HG03457 (cell line): ENCODE measurements at regions not wholly inside any gene's neighbourhood (a gene's known extent, or its start where the extent isn't known, plus 50 kb on each side); places are given as distances from the start of the nearest gene placed in this dataset.
A peak's percentile ranks its signal among the peaks of the same experiment; 100 is the strongest.

Source experiments
- ATAC-seq: cut with Tn5 transposase; IDR thresholded peaks from one replicate; pipeline ENCODE4 v1.9.1; 2021; ENCODE audit warnings: moderate number of reproducible peaks; ENCODE audit not compliant: unreplicated experiment

DNA sequence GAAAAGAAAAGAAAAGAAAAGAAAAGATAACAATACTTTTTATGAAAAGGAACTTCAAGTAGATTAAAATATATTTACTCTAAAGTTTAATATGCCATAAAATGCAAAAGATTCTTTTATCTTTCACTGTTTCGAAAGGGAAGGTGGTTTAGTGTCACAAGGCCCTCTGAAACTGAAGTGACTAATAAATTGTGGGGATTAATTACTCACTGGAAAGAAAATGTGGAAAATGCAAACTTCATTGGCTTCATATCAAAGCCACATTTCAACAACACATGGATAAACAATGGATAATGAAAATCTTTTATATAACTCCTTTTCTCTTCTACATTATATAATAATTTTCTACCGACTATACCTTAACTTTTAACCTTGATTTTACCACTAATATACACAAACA, 320.5 kb upstream of the RSPO3 start:
- no peak for ATAC-seq

- ATAC-seq, result no peak
These were observed 314.7 kb upstream of the RSPO3 start for GRCh38 chr6:126803769-126804168.

GRCh38 chr6:126804332-126805064, 314.0 kb upstream of the RSPO3 start:
- ATAC-seq, result peak; percentile 82

- no peak for ATAC-seq
These were observed 312.6 kb upstream of the RSPO3 start for GRCh38 chr6:126805861-126806260.

- ATAC-seq, result no peak
These were observed 310.6 kb upstream of the RSPO3 start for GRCh38 chr6:126807876-126808275.

- ATAC-seq, result no peak
These were observed 307.1 kb upstream of the RSPO3 start for GRCh38 chr6:126811321-126811720.

- ATAC-seq, result no peak
These were observed 306.5 kb upstream of the RSPO3 start for GRCh38 chr6:126812010-126812409.

DNA sequence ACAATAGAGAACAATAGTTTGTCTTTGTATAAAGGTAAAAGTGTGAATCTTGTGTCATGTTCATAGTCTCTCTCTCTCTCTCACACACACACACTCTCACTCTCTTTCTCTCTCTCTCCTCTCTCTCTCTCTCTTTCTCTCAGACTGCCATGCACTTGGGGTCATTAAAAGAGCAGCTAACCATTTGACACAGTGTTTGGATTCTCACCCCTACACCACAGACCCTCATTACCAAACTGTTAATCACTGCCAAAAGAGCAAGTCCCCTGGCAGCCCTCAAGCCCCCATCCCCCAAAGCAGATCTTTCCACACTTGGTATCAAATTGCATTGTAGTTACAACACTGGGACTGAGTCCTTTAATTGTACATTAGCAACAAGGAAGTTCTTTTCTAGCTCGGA, 305.8 kb upstream of the RSPO3 start:
- ATAC-seq, result no peak

- no peak for ATAC-seq
These were observed 297.8 kb upstream of the RSPO3 start for GRCh38 chr6:126820634-126821033.

DNA sequence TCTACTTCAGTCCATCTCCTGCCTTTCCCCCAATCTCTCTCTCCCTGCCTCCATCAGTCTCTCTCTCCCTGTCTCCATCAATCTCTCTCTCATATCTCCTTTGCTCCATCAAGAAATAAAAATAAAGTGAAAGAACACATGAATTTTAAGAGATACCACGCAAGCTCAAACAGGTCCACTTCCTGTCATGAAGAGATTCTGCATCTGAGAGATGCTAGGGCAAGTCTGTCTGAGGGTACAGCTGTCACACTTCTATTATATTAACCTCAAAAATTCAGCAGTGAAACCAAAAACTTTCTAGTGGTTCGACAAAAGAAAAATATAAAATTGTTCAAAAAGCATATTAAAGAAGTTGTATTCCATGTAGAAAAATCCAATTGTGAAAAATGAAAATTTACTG, 296.8 kb upstream of the RSPO3 start:
- ATAC-seq, result no peak

GRCh38 chr6:126824226-126824625, 294.2 kb upstream of the RSPO3 start:
- no peak for ATAC-seq

DNA sequence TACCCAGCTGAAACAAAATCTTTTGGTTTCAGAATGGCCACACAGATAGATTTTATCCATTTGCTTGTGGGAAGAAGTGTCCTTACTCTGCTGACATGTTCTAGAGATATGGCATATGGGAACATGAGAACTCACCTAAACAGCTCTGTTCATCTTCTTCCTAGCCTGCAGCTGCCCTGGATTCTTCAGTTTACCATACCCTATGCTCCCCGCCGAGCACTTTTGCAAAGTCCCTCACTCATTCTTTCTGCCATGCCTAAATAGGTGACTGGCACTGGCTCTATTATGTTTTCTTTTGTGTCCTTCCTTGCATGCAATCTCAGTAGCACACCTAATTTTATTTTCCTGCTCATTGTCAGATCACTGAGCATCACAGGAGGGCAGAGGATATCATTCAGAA, 293.7 kb upstream of the RSPO3 start:
- ATAC-seq, result no peak

- ATAC-seq, result no peak
These were observed 292.2 kb upstream of the RSPO3 start for GRCh38 chr6:126826166-126826714.

DNA sequence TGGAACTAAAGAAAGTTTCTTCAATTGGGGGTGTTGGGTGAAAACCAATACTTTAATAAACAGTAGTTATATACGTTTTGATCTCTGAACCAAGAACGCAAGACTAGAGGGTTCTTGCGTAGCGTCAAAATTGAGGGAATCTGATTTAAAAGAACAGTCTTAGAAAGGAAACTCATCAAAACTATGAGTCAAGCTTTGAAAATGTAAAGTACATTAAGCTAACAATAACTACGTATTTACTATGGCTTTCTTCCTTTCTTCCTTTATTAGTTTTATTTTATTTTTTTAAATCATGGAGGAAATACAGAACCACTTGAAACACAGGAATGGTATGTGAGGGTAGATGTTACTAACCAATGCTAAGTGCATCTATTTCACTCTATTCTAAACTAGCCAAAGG, 287.0 kb upstream of the RSPO3 start:
- no peak for ATAC-seq

DNA sequence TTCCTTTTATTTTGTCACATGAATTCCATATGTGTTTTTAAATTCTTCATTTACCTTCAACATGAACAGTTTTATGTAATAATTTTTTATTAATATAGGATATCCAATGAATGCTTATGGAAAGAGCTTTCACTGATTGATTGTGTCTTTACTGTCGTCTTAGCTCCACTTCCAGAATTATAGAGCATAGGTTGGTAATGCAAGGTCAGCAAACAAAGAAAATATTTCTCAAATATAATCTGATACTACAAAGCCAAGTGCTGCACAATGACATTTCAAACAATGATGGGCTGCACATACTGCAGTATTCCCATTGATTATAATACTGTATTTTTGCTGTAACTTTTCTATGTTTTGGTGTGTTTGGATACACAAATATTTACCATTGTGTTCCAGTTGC, 275.7 kb upstream of the RSPO3 start:
- ATAC-seq, result no peak

GRCh38 chr6:126848119-126848518, 270.4 kb upstream of the RSPO3 start:
- ATAC-seq, result no peak

DNA sequence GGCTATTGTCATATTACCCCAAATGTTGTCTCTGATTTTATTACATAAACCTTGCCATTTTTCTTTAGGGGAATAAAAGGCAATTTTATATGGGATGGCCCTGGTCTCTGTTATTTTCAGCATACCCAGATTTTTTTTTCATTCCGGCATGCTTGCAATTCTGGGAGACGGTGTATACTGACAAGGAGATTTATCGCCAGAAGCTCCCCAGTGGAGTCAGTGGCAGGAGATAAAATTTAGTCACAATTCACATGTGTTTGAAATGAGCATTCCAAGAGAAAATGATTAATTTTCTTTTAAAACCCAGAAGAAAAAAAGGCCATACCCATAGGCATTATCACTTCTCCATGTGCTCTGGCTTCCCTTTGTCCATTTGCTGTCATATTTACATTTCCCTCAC, 250.8 kb upstream of the RSPO3 start:
- no peak for ATAC-seq

GRCh38 chr6:126873351-126873750, 245.1 kb upstream of the RSPO3 start:
- ATAC-seq, result no peak

DNA sequence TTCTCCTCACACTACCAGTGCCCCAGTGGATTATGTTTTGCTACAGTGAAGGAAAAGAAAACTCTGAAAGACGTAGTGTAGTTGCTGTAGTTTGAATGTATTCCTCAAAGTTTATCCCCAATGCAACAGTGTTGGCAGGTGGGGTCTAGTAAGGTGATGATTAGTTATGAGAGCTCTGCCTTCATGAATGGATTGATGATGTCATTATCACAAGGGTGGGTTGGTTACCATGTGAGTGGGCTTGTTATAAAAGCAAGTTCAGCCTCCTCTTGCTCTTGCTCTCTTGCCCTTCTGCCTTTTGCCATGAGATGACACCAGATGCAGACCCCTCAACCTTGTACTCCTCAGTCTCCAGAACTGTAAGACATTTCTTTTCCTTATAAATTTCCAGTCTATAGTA, 244.7 kb upstream of the RSPO3 start:
- no peak for ATAC-seq

DNA sequence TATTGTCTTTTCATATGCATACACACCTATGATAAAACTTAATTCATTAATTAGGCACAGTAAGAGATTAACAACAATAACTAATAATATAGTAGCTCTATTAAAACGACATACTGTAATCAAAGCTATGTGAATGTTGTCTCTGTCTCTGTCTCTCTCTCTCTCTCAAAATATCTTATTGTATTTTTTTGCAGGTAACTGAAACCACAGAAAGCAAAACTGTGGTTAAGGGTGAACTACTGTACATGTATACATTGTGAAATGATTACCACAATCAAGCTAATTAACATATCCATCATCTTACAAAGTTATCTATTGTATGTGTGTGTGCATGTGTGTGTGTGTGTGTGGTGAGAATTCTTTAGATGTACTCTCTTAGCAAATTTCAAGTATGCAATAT, 242.0 kb upstream of the RSPO3 start:
- ATAC-seq, result no peak

GRCh38 chr6:126880964-126881363, 237.5 kb upstream of the RSPO3 start:
- no peak for ATAC-seq

GRCh38 chr6:126886106-126886505, 232.4 kb upstream of the RSPO3 start:
- ATAC-seq, result no peak
